Right lobe of liver (tissue), 4 donors: ENCODE measurements at regions not wholly inside any gene's neighbourhood (a gene's known extent, or its start where the extent isn't known, plus 50 kb on each side); places are given as distances from the start of the nearest gene placed in this dataset.

ENCODE experiments used
- CTCF ChIP-seq, 4 donors: fragments of 200-600 bp in 3 of 4; fragments of 450-650 bp in 1 of 4; IDR thresholded peaks; one replicate each; pipeline versions ENCODE4 v1.5.1 to v1.8.0; 2016 to 2022; ENCODE audit warnings: antibody characterized with exemption in 4 of 4, mild to moderate bottlenecking in 2 of 4
- POLR2A ChIP-seq: fragments of 450-650 bp; IDR thresholded peaks from one replicate; pipeline ENCODE4 v1.6.1; 2017; ENCODE audit warnings: antibody characterized with exemption, mild to moderate bottlenecking
- donor health status: DM: no; HTN: no; CAD: no.
- donor health status: DM: no; HTN: no; CAD: no.
- donor health status: DM: no; HTN: yes; CAD: no.

DNA sequence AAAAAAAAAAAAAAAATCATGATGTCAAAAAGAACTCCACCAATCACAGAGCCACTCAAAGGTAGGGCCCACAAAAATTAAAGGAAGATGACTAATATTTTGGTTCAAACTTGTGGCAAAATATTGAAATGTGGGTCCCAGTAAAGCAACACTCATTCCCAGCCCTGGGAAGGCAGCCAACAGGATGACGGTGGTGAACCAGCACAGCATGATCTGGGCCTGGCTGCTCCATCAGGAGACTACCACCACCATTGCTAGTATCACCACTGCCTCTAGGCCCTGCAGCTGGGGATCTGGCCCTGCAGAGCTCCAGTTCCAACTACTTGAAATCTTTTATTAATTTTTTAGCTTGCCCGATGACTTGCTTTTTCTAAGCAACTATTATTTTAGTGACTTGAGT, 206.8 kb upstream of the ITGA1 start:
- TF ChIP-seq CTCF (IDR thresholded peaks at IDR 0.05) (no peak), POLR2A (no peak)
